ENCODE measurements at regions not wholly inside any gene's neighbourhood (a gene's known extent, or its start where the extent isn't known, plus 50 kb on each side); places are given as distances from the start of the nearest gene placed in this dataset.

- H3K4me1 Mint-ChIP-seq (ENCODE audit: unreplicated experiment), result no peaks in the 10 kb centered on the region
- no peak for DNase-seq (ENCODE audit: extremely low spot score, unreplicated experiment)
- H3K27ac Mint-ChIP-seq, result peak overlapping the region; percentile 59
Observed at GRCh38 chr16:17572145-17572544, 101.4 kb upstream of the XYLT1 start.

GRCh38 chr16:17571499-17572093 is 100.8 kb upstream of the XYLT1 start:
- Mint-ChIP-seq H3K27ac (peak overlapping the region; percentile 59), H3K9me3 (no peaks in the 10 kb centered on the region), H3K4me3 (no peak overlapping the region), H3K36me3 (no peaks in the 10 kb centered on the region), H3K4me1 (ENCODE audit: unreplicated experiment) (no peaks in the 10 kb centered on the region), H3K27me3 (peaks cover 7% of the 10 kb centered on the region)
- TF ChIP-seq CTCF (conservative IDR thresholded peaks at IDR 0.05), result no peak
- DNase-seq (ENCODE audit: extremely low spot score, unreplicated experiment), result no peak

More at GRCh38 chr16:17572145-17572544, 101.4 kb upstream of the XYLT1 start:
- H3K4me3 Mint-ChIP-seq, result no peak overlapping the region
- H3K9me3 Mint-ChIP-seq, result no peaks in the 10 kb centered on the region
- H3K27me3 Mint-ChIP-seq, result peaks cover 5% of the 10 kb centered on the region
- H3K36me3 Mint-ChIP-seq, result no peaks in the 10 kb centered on the region
- no peak for TF ChIP-seq CTCF (conservative IDR thresholded peaks at IDR 0.05)

- Mint-ChIP-seq H3K4me3 (no peak overlapping the region), H3K9me3 (no peaks in the 10 kb centered on the region), H3K36me3 (no peaks in the 10 kb centered on the region), H3K27ac (no peak overlapping the region), H3K27me3 (peaks cover 4% of the 10 kb centered on the region), H3K4me1 (ENCODE audit: unreplicated experiment) (no peaks in the 10 kb centered on the region)
- DNase-seq (ENCODE audit: extremely low spot score, unreplicated experiment), result no peak
- no peak for TF ChIP-seq CTCF (conservative IDR thresholded peaks at IDR 0.05)
Observed at GRCh38 chr16:17568239-17568638, 97.5 kb upstream of the XYLT1 start.

GRCh38 chr16:17567455-17567854 is 96.7 kb upstream of the XYLT1 start:
- Mint-ChIP-seq H3K9me3 (no peaks in the 10 kb centered on the region), H3K27ac (no peak overlapping the region), H3K27me3 (peaks cover 4% of the 10 kb centered on the region), H3K4me1 (ENCODE audit: unreplicated experiment) (no peaks in the 10 kb centered on the region), H3K36me3 (no peaks in the 10 kb centered on the region), H3K4me3 (no peak overlapping the region)
- no peak for DNase-seq (ENCODE audit: extremely low spot score, unreplicated experiment)
- no peak for TF ChIP-seq CTCF (conservative IDR thresholded peaks at IDR 0.05)

GRCh38 chr16:17566656-17567450 is 96.1 kb upstream of the XYLT1 start:
- TF ChIP-seq CTCF (conservative IDR thresholded peaks at IDR 0.05), result no peak
- no peak for DNase-seq (ENCODE audit: extremely low spot score, unreplicated experiment)
- Mint-ChIP-seq H3K36me3 (no peaks in the 10 kb centered on the region), H3K9me3 (no peaks in the 10 kb centered on the region), H3K4me1 (ENCODE audit: unreplicated experiment) (no peaks in the 10 kb centered on the region), H3K27me3 (peaks cover 4% of the 10 kb centered on the region), H3K4me3 (no peak overlapping the region), H3K27ac (no peak overlapping the region)

Data from type B pancreatic cell (in vitro differentiated cells).